GM21423 (cell line): ENCODE measurements at regions not wholly inside any gene's neighbourhood (a gene's known extent, or its start where the extent isn't known, plus 50 kb on each side); places are given as distances from the start of the nearest gene placed in this dataset.
"Not testable (repeated sequence)": the region's sequence is repeated elsewhere in the genome, so short reads cannot be mapped to it uniquely, and the experiment has no call there.

Source experiments
- ATAC-seq: cut with Tn5 transposase; IDR thresholded peaks from one replicate; pipeline ENCODE4 v1.9.1; 2021; ENCODE audit warnings: mild to moderate bottlenecking, moderate library complexity; ENCODE audit not compliant: unreplicated experiment

DNA sequence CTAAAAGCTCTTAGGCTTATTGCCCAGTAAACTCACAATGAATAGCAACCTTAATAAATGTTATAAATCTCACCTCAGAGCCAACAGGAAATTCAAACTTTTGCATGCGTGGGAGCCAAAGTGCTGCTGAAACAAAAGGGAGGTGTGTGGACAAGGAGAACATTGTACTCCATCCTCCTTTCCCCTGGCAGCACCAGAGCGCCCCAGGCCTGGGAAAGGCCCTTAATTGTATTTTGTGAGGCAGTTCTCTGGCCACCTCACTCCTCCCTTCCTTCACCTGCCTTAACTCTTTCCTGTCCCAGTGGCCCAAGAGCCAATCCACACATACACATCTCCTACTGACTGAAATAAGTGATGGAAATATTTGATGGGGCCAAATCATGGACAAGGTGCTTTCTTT lies 648.5 kb downstream of the LMO4 start:
- ATAC-seq: no peak

DNA sequence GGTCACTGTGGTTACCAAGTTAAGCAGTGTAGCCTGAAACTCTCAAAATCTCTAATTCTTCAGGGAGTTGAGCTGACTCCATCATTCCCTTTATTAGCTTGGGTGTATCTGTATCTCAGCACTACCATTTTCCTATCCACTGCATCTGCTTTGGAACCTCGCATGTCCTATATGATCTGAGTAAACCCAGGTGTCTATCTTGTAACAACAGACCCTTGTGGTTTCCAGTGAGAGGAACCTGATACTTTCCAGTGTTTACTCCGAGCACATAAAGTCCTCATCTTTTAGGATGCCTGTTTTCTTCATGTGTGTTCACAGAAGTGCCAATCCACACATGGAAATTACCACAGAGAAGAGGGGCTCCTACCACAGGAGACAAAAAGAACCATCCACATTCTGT lies 650.4 kb downstream of the LMO4 start:
- no peak for ATAC-seq

DNA sequence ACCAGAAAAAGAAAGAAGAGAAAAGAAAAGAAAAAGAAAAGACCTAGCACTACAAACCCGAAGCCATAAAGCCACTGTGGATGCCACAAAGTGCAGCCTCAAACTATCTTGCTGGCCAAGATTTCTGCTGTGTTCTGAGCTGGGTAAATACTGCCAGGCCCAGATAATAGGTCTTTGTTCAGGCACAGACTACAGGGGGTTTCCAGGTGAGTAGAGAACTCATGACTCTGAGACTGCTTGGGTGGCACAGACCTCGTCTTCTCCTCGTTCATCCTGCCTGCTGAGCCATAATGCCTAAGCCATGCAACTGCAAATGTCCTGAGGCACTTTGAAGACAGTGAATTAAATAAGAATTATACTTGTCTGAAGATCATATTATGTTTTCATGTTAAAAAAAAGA lies 651.8 kb downstream of the LMO4 start:
- peak; percentile 53 for ATAC-seq

DNA sequence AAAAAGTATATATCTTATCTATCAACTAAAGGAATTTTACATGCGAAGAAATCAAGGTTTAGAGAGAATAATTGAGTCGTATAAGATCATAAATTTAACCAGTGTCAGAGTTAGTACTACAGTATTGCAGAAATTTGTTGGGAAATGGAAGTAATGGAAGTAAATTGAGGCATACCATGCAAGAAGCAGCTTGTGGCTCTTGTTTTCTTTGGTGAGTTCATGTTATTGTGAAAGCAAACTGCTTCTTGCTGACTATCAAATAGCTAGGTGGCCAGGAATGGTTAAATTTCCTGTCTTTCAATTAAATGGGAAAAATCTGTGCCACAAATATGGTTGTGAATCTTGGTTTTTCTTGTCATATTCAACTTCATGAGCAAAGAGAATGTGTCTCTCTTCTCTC lies 652.7 kb downstream of the LMO4 start:
- no peak for ATAC-seq

- ATAC-seq: no peak
Observed at GRCh38 chr1:87981810-87982209, 653.1 kb downstream of the LMO4 start.

DNA sequence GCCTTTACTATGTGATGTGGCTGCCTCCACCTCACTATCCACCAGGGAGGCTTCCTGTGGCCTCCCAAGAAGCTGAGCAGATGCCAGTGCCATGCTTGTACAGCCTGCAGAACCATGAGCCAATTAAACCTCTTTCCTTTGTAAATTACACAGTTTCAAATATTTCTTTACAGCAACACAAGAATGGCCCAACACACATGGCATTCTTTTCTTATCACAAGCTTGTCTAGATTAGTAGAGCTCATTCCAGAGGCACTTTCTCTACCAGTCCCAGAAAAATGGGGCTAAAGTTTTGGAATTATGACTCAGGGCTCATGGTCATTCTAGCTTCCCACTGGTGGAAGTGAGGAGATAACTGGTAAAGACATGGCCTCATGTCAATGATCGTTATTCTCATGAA lies 655.2 kb downstream of the LMO4 start:
- ATAC-seq: no peak

DNA sequence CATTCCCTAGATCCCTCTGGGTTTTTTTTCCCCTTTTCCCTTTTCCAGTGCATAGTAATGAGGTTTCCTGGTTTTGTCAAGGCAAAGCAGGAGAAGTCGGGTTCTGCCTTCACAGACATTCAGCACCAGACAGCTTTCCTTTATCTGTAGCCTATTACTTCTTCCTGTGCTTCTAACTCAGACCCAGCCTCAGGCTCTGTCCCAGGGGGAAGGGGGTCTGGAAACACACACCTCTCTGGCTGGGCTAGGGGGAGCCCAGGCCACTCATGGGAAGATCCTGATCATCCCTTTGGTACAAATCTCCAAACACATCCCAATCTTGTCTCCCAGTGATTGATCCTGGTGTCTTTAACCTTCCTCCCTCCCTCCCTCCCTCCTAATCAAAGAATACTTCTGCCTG lies 656.4 kb downstream of the LMO4 start:
- no peak for ATAC-seq

DNA sequence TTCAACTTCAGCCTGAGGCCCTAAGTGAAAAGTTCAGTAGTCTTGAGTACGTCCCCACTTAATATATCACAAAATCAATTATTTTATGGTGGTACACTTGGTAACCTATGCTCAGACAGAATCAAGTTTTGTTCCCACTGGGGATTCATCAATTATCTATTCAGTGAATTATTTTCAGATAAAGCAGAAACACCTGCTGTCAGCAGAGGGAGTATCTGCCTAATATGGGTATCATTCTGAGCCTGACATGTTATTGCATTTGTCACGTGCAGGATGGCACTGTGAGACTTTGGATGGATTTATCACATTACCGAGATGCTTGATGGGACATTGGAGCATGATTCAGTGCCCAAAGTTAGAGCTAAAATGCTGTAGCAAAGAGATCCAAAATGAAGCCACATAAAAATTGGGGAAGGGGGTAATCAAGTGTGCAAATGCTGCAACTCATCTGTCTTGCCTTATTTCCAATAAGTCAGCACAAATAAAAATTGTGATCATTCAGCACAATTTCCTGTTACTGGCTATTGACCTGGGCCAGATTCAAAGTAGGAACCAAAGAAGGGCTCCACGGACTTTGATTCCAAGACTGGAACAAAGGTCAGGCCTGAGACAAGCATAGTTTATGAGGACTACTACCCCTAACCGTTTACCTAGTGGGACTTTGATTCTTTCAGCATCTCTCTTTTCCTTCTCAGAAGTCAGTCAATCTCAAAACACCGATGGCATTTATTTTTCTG lies 657.6 kb downstream of the LMO4 start:
- no peak for ATAC-seq

GRCh38 chr1:87989346-87989745 lies 660.7 kb downstream of the LMO4 start:
- ATAC-seq: no peak

DNA sequence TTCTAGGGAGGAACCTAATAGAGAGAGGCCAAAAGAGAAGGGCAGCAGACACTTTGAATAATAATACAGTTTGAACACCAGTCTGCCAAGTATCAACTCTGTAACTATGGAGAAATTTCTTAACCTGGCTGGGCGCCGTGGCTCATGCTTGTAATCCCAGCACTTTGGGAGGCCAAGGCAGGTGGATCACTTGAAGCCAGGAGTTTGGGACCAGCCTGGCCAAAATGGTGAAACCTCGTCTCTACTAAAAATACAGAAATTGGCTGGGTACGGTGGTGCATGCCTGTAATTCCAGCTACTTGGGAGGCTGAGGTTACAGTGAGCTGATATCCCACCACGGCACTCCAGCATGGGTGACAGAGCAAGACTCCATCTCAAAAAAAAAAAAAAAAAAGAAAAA lies 663.9 kb downstream of the LMO4 start:
- not testable (repeated sequence) for ATAC-seq

GRCh38 chr1:87993051-87993450 lies 664.4 kb downstream of the LMO4 start:
- no peak for ATAC-seq

GRCh38 chr1:87999852-88000251 lies 671.2 kb downstream of the LMO4 start:
- ATAC-seq: no peak

DNA sequence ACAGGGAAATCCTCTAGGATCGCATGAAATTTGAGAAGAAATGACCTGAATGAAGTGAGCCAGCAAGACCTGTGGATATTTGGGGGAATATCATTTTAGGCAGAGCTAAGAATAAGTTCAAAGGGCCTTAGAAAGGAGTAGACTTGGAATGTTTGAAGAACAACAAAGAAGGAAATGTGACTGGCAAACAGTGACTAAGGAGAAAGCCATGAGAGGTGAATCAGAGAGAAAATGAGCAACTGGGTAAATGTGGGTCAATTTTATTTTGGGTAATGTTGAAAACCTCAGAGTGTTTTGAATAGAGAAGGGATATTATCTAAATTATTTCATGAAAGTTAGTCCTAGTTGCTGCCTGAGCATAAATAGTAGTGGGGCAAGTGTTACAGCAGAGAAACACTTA lies 672.8 kb downstream of the LMO4 start:
- ATAC-seq: no peak

GRCh38 chr1:88003255-88003654 lies 674.6 kb downstream of the LMO4 start:
- ATAC-seq: no peak

GRCh38 chr1:88009916-88010315 lies 674.2 kb upstream of the PKN2 start:
- ATAC-seq: no peak

DNA sequence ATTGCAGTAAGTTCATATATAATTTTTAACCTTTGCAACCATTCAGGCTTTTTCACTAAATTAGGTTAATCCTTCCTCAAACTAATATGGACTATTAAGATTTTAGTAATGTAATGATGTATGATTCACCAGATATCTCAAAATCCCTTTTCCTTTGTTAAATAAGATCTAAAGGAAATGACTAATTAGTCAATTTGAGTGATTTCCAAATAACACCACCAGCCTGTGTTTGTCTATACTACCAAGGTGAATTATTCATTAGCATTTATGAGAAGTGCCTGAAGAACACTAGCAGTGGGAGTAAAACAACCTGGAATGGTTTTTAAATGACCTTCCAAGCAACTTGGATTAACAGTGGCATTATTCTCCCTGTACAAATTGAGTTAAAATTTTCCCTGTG lies 670.6 kb upstream of the PKN2 start:
- no peak for ATAC-seq

GRCh38 chr1:88014131-88014530 lies 669.9 kb upstream of the PKN2 start:
- no peak for ATAC-seq

DNA sequence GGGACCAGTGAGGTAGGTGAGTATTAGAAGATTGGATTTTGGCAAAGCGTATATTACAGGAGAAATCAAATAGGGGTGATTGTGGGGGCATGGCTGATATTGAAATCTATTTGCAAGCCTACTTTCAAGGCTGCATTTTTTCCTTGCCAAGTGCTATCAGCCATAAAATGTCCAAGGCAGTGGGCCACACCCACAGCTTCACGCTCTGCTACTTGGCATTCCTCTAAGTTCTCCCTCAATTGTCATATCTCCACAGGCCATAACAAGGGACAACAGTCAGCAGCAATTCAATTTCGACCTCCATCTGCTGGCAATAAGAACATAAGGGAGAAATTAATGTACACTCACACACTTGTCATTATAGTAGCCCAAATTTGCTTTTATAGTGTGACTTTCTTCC lies 667.1 kb upstream of the PKN2 start:
- no peak for ATAC-seq

DNA sequence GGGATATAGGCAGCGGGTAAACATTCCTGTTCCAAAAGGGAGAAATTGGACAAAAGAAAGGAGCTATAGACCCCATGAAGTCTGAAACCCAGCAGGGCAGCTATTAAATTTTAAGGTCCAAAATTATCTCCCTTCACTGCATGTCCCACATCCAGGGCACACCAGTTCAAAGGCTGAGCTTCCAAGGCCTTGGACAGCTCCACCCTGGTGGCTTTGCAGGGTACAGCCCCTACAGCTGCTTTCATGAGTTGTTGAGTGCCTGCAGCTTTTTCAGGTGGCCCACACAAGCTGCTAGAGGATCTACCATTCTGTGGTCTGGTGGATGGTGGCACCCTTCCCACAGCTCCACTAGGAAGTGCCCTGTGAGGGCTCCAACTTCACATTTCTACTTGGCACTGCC lies 662.5 kb upstream of the PKN2 start:
- ATAC-seq: no peak

DNA sequence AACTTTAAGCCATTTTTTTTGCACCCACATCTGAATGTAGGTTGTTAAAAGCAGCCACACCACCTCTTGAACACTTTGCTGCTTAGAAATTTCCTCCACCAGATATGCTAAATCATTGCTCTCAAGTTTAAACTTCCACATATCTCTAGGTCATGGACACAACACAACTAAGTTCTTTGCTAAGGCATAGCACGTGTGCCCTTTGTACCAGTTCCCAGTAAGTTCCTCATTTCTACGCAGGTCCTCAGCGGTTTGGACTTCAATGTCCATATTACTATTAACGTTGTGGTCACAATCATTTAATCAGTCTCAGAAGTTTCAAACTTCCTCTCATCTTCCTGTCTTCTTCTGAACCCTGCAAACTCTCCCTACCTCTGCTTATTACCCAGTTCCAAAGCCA lies 661.6 kb upstream of the PKN2 start:
- ATAC-seq: no peak

DNA sequence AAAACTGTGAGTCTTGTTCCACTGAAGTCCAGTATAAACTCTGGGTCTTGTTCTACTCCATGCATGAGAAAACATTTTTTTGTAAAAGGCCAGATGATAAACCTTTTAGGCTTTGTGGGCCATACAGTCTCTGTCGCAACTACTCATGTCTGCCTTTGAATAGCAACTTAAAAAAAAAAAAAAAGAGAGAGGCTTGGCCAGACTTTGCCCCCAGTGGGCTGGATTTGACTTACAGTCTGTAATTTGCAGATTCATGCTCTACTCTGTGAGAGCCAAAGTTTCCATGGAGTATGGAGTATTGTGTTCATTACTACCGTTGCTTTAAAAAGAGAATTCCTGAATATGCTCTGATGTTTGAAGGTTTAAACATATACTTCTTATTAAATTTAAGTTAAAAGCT lies 654.9 kb upstream of the PKN2 start:
- ATAC-seq: no peak

DNA sequence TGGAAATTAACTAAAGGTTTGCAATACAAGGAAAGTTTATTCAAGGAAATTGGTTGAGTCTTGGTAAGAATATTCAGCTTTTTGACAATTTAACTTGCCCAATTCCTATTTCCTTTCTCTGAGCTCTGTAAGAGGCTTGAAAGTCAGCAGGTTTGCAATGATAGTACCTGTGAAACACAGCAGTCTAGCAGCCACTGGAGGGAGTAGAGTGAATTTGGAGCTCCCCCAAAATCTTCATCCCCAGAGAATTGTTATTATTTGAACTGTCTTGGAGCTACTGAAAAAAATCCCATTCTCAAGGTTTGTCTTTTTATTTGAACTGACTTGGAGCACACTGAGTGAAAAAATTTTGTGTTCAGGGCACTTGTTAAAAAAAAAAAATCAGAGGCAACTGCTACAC lies 654.2 kb upstream of the PKN2 start:
- no peak for ATAC-seq

- no peak for ATAC-seq
Observed at GRCh38 chr1:88035578-88035977, 648.5 kb upstream of the PKN2 start.
